NCI-H187 (cell line): ENCODE measurements at regions not wholly inside any gene's neighbourhood (a gene's known extent, or its start where the extent isn't known, plus 50 kb on each side); places are given as distances from the start of the nearest gene placed in this dataset.

ENCODE experiments used
- DNase-seq, 2 experiments: peaks; one replicate each; lab custom pipeline; 2025; lab: John Stamatoyannopoulos, UW

GRCh38 chr11:104655066-104655465 lies 243.2 kb downstream of the CASP12 start:
- no peak for DNase-seq

- DNase-seq: no peak
These were observed 244.0 kb downstream of the CASP12 start for GRCh38 chr11:104654181-104654813.

DNA sequence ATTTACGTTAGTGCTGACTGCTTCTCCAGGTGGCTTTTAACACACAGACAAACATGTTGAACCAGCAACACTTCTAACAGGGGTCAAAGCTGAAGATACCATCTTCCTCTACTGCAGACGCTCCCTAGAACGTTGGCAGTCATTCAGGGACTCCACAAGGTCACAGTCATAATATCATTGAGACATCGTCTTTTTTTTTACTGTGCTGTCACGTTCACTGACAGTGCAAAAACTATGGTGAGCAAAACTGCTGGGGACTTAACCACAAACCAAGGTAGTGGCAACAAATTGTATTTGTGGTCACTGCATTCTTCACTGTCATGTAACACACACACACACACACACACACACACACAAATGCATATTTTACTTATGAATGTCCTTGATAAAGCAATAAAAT lies 244.9 kb downstream of the CASP12 start:
- no peak for DNase-seq

DNA sequence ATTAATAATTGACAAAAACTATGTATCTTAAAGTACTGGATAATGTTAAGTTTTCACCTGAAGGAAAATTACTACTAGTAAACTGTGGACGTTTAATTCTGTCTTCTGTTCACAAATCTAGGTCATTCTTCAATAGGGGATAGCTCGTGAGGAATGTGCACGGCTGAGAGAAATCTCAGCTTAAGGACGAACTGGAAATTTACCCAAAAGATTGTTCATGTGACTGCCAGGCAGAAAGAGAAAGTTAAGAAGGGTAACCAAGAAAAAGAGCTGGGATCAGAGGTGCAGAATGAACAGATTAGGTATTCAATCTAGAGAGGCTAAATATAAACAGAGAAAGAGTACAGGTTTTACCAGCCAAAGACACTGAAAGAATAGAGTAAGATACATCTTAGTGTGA lies 245.3 kb downstream of the CASP12 start:
- no peak for DNase-seq

DNA sequence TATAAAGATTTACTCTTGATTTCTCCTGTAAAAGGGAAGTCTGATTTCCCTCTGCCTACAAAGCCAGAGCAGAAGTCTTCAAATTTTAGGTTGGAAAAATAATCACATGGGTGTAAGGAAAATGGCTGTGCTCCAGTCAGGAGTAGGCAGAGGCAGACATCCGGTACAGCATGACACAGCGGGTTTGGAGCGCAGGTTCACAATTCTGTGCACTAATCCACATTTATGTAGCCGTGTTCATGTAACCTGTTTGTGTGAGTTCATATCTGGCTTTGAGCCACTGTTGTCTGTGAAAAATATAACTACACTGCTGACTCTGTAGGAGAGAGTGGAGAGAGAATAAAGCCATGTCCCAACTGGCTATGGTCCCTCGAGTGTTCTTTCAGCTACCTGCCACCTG lies 248.0 kb downstream of the CASP12 start:
- DNase-seq: no peak

DNA sequence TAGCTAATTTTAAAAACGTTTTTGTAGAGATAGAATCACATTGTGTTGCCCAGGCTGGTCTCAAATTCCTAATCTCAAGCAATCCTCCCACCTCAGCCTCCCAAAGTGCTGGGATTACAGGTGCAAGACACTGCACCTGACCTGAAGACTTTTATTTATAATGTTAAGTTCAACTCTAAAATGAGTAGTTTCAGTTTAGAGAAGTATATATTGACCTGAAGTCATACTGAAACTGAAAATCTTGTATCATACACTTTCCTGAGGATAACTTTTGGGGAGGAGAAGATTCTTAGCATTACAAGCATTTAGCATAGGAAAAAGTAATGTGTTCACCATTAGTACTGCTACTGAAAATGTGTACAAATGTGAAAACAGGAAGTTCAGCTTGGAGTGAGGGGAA lies 249.3 kb downstream of the CASP12 start:
- no peak for DNase-seq

DNA sequence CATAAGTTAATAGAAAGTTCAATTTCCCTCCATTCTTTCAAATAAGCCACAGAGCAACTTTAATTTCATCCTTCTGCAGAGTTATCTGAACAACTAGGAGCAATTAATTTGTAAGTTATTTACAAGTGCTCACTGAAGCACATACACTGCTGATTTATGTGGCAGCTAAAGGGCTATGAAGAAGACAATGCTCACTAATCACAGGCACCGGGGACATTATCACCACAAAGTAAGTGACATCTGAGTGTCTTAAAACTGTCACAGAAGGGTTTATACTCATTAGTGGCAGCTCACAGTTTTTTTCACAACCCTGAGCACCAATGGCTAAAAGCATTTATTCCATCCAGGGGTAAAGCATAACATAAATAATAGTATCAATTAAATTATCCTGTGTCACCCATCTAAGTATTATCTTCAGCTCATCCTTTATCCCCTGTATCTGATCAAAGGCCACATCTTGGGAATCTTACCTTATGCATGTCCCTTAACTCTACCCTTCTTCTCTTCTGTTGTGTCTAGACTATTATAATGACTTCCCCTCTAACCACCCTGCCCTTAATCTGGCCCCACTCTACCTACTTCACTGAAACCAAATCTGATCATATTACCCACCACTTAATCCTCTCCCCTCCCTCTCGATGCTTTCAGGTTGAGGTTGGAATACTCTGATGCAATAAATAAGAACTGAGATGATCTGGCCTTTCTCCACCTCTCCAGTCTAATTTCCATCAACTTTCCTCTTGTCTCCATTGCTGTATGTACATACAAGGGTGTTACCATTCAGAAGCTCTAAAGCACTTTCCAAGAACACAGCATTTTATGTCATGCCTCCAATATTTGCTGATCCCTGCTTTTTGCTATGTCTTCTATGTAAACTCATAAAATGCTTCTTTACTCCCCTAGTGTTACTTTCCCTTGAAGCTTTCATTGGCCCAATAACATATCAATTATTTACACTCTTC lies 252.7 kb downstream of the CASP12 start:
- DNase-seq: no peak

GRCh38 chr11:104637662-104638170 lies 260.5 kb downstream of the CASP12 start:
- DNase-seq: no peak

DNA sequence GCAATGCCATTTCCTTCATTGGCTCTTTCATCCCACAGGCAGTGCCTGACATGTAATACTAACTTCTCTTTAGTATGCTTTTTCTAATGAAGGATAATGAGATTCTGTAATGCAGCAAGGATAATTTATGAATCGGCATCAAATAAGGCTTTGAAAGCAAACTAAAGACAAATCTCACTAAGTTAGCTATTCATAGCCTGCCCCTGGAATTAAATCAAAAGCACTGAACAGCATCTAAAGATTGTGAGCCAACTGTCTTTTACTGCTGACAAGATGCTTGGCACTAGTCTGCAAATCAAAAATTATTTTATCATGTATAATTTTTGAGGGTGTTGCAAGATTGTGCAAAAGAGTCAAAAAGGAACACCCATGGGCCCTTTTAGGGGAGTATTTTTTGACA lies 265.0 kb downstream of the CASP12 start:
- no peak for DNase-seq

DNA sequence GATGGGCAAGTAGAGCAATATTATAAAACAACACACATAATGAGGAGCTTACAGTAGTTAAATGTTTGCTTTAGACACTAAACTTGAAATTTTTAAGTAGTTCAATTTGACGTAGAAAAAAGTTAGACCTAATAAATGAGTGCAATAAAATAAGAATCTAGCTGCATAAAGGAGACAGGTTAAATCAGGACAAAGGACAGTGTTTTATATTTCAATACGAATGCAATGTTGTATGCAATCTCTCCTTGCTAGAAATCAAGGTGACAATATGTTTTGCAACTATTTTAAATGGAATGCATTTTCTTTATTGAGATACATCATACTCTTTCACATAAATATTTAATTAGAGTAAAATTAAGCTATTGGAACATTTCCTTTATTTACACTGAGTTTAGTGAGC lies 267.9 kb downstream of the CASP12 start:
- no peak for DNase-seq

- no peak for DNase-seq
These were observed 273.0 kb downstream of the CASP12 start for GRCh38 chr11:104625246-104625645.

GRCh38 chr11:104624021-104624420 lies 274.2 kb downstream of the CASP12 start:
- DNase-seq: no peak

DNA sequence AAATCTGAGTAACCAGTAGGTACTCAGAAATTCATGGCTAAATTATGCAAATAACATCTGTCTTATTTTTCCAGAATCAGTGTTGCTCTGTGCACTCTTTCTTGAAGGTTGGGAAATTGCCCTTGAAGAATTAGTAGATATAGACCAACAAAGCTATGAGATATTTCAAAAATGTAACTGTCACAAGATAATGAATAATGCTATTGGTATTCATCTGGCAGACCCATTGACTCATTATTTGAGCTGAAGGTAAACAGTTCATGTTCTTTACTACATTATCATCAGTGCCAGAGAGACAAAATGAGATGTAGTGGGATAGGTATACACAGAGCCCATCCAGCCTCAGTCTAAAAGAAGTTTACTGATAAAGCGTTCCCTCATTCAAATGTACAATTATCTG lies 274.7 kb downstream of the CASP12 start:
- DNase-seq: no peak

DNA sequence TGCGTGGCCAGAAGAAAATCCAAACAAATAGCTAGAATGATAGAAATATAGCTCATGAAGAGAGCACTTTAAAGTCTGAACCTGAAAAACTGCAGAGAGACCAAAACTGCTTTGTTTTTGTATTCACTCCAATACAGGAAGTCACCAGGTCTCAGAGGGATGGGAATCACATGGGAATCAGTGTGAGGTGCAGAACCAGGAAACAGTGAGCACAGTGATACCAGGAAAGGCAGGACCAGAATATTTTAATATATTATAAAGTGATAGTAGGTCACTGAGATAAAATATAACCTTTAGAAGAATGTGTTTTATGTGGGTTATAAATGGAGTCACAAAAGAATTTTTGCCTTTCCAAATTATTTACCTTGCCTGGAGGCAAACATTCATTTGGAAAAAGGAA lies 277.3 kb downstream of the CASP12 start:
- DNase-seq: no peak

DNA sequence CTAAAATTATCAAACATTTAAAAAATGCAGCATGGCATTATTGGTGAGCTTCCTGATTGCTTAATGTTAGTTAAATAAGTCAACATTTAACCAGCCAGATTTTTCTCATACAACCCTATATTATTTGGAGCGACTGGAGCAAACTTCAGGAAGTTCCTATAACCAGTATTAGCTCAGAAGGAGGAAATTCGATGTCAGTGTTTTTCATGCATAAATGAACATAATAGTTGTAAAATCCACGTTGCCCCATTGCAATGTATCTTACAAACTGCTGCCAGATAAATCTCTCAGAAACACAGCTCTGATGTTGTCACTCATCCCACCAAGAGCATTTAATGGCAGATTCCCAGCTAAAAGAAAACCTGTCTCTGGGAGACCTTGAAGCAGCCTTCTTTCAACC lies 278.5 kb downstream of the CASP12 start:
- DNase-seq: no peak

- no peak for DNase-seq
These were observed 279.3 kb downstream of the CASP12 start for GRCh38 chr11:104618954-104619353.

GRCh38 chr11:104614961-104615360 lies 283.3 kb downstream of the CASP12 start:
- DNase-seq: no peak

- DNase-seq: no peak
These were observed 284.1 kb downstream of the CASP12 start for GRCh38 chr11:104614117-104614680.

DNA sequence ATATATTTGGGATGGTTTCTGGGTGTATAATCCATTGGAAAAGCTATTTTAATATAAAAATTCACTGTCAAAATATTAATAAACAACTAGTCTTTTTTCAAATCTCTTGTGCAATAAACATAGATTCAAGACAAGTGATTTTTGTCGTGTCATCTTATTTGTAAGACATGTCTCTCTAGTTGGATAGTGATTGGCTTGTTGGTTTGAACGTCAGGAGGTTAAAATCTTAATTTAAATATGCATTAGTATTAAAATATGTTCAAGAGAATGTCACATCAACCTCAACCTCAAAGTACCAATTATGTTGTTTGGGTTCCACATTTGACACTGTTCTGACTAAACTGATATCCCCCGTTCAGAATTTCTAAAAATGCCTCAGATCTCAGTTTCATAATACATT lies 287.6 kb downstream of the CASP12 start:
- no peak for DNase-seq

DNA sequence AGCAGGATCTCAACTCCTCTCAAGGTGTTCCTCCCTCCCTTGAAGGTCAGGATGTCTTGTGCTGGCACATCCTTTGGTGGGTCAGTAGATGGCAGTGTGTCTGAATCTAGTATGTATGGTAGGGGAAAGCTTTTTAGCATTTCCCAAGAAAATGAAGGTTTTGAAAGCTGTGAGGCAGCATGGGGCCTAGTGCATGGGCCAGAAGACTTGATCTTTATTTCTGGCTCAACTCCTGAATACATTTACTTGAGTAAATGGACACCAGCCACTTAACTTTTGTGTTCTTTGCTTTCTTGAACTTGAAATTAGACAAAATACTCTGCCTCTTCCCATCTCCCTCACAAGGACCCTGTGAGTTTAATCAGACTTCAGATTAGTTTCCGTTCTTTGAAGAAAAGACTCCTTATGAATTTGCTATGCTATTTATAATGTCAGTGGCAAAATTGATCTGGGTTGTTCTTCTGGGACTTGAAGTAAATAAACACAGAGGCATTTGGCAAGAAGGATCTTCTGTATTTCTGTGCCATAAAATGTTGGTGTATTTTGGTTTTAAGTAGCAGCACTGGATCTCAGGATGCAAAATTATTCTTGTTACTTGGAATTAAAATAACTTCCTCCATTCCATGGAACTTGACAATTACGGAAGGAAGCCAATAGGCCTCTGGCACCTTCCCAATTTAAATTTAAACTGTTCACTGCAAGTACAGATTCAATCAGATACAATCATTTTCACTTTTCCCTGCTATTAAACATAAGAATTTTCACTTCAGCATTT lies 288.8 kb downstream of the CASP12 start:
- no peak for DNase-seq

DNA sequence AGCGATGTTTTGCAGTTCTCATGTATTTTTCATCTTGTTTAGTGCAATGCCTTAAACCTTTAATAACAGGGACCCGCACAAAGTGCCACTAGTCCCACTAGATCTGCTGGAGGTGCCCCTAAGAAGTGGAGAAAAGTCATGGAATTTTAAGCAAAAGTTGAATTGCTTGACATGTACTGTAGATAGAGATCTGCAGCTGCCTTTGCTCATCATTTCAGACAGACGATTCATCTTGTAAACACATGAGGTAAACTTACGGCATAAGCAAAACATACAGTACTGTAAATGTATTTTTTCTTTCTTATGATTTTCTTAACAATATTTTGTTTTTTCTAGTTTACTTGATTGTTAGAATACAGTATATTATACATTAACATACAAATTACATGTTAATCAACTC lies 295.6 kb downstream of the CASP12 start:
- DNase-seq: no peak
